NCI-H446 treated with DMSO at 0.1 percent for 48 hours (cell line): ENCODE measurements at regions not wholly inside any gene's neighbourhood (a gene's known extent, or its start where the extent isn't known, plus 50 kb on each side); places are given as distances from the start of the nearest gene placed in this dataset.
"Not testable (repeated sequence)": the region's sequence is repeated elsewhere in the genome, so short reads cannot be mapped to it uniquely, and the experiment has no call there.

ENCODE experiments used
- DNase-seq: peaks from one replicate; lab custom pipeline; 2025; lab: John Stamatoyannopoulos, UW

- DNase-seq, result no peak
Observed at GRCh38 chr13:83825676-83826075, 56.6 kb downstream of the SLITRK1 start.

- DNase-seq, result no peak
Observed at GRCh38 chr13:83824560-83824959, 57.7 kb downstream of the SLITRK1 start.

- DNase-seq, result no peak
Observed at GRCh38 chr13:83824120-83824519, 58.2 kb downstream of the SLITRK1 start.

- DNase-seq, result no peak
Observed at GRCh38 chr13:83819611-83820010, 62.7 kb downstream of the SLITRK1 start.

- DNase-seq, result no peak
Observed at GRCh38 chr13:83819156-83819555, 63.1 kb downstream of the SLITRK1 start.

GRCh38 chr13:83816081-83816480, 66.2 kb downstream of the SLITRK1 start:
- DNase-seq, result no peak

GRCh38 chr13:83815598-83815997, 66.7 kb downstream of the SLITRK1 start:
- DNase-seq, result no peak

- DNase-seq, result no peak
Observed at GRCh38 chr13:83810136-83810535, 72.1 kb downstream of the SLITRK1 start.

- DNase-seq, result no peak
Observed at GRCh38 chr13:83804356-83804962, 77.8 kb downstream of the SLITRK1 start.

GRCh38 chr13:83798731-83799130, 83.5 kb downstream of the SLITRK1 start:
- no peak for DNase-seq

- DNase-seq, result no peak
Observed at GRCh38 chr13:83796364-83796763, 85.9 kb downstream of the SLITRK1 start.

GRCh38 chr13:83794583-83794982, 87.7 kb downstream of the SLITRK1 start:
- no peak for DNase-seq

GRCh38 chr13:83780227-83780626, 102.0 kb downstream of the SLITRK1 start:
- no peak for DNase-seq

GRCh38 chr13:83773961-83774360, 108.3 kb downstream of the SLITRK1 start:
- DNase-seq, result no peak

- no peak for DNase-seq
Observed at GRCh38 chr13:83765796-83766195, 116.5 kb downstream of the SLITRK1 start.

GRCh38 chr13:83761631-83762030, 120.6 kb downstream of the SLITRK1 start:
- no peak for DNase-seq

- DNase-seq, result not testable (repeated sequence)
Observed at GRCh38 chr13:83755210-83755609, 127.1 kb downstream of the SLITRK1 start.

GRCh38 chr13:83753912-83754624, 128.2 kb downstream of the SLITRK1 start:
- no peak for DNase-seq

GRCh38 chr13:83752141-83752540, 130.1 kb downstream of the SLITRK1 start:
- DNase-seq, result no peak

- no peak for DNase-seq
Observed at GRCh38 chr13:83740622-83741021, 141.7 kb downstream of the SLITRK1 start.

- no peak for DNase-seq
Observed at GRCh38 chr13:83738407-83738806, 143.9 kb downstream of the SLITRK1 start.

- no peak for DNase-seq
Observed at GRCh38 chr13:83733293-83733692, 149.0 kb downstream of the SLITRK1 start.

- no peak for DNase-seq
Observed at GRCh38 chr13:83732755-83733154, 149.5 kb downstream of the SLITRK1 start.

- DNase-seq, result no peak
Observed at GRCh38 chr13:83731113-83731512, 151.2 kb downstream of the SLITRK1 start.
